GM13976 (cell line): ENCODE measurements at regions not wholly inside any gene's neighbourhood (a gene's known extent, or its start where the extent isn't known, plus 50 kb on each side); places are given as distances from the start of the nearest gene placed in this dataset.

Source experiments
- DNase-seq: peaks from one replicate; pipeline ENCODE4 v3.0.0; 2012; ENCODE audit warnings: low spot score
- in situ Hi-C: fragments of 300-500 bp; cut with MboI; formaldehyde crosslinking; loops from one replicate; pipeline ENCODE4 v1.12.0; 2022; ENCODE audit warnings: low sequenced_read_pairs, mixed read lengths, inconsistent platforms; ENCODE audit not compliant: unreplicated experiment
- TF ChIP-seq, protein P1 (sequence below): IDR thresholded peaks from 2 replicates; pipeline ENCODE4 v1.5.1; 2012; ENCODE audit warnings: borderline replicate concordance, mild to moderate bottlenecking; ENCODE audit not compliant: insufficient read depth; ENCODE audit errors: extremely low read depth, missing control alignments, control extremely low read depth

DNA sequence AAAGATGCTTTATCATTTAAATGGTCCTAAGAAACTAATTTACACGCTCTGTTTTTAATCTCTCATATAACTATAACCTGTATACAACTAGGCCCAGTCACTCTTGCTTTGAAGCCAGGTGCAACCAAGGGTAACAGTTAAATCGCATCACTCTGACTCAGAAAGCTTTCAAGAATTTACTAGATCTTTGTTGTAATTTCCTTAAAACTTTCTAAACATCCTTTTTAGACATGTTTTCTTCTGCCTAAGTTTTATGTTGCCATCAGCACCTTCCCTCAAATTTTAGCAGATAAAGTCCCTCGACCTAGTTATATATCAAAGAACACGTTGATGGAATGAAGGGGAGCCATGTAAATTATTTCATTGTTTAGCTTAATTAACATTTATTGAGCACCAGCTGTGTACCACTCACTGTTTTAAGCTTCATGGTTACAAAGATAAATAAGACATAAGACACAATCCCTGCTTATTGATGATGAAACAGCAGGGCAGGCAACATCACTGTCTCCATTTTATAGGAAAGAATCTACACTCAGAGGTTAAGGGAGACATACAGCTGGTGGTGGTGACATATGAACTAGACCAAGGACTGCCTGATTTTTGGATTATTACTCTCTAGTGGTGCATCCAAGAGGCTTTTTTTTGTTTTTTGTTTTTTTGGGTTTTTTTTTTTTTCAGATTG lies 101.0 kb downstream of the CD200R1L start:
- TF ChIP-seq, protein P1, sequence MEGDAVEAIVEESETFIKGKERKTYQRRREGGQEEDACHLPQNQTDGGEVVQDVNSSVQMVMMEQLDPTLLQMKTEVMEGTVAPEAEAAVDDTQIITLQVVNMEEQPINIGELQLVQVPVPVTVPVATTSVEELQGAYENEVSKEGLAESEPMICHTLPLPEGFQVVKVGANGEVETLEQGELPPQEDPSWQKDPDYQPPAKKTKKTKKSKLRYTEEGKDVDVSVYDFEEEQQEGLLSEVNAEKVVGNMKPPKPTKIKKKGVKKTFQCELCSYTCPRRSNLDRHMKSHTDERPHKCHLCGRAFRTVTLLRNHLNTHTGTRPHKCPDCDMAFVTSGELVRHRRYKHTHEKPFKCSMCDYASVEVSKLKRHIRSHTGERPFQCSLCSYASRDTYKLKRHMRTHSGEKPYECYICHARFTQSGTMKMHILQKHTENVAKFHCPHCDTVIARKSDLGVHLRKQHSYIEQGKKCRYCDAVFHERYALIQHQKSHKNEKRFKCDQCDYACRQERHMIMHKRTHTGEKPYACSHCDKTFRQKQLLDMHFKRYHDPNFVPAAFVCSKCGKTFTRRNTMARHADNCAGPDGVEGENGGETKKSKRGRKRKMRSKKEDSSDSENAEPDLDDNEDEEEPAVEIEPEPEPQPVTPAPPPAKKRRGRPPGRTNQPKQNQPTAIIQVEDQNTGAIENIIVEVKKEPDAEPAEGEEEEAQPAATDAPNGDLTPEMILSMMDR, result no peak
- in situ Hi-C loops, result loop anchor here (10.0 kb wide), 1 partner anchor 229 kb away; the partner anchor contains the start of gene CD200R1
- DNase-seq, result no peak

- no peak for DNase-seq
- TF ChIP-seq, protein P1, result no peak
- in situ Hi-C loops, result loop anchor here (10.0 kb wide), 1 partner anchor 230 kb away; the partner anchor contains the start of gene CD200R1
Observed at GRCh38 chr3:112744825-112745566, 101.7 kb downstream of the CD200R1L start.

- in situ Hi-C loops, result loop anchor here (10.0 kb wide), 1 partner anchor 231 kb away; the partner anchor contains the start of gene CD200R1
- TF ChIP-seq, protein P1, result no peak
Observed at GRCh38 chr3:112744106-112744505, 102.6 kb downstream of the CD200R1L start.

GRCh38 chr3:112742934-112743333 lies 102.0 kb upstream of the CCDC80 start:
- DNase-seq, result no peak
- TF ChIP-seq, protein P1, result no peak
- in situ Hi-C loops, result loop anchor here (10.0 kb wide), 1 partner anchor 232 kb away; the partner anchor contains the start of gene CD200R1

More at GRCh38 chr3:112744106-112744505, 102.6 kb downstream of the CD200R1L start:
- no peak for DNase-seq

GRCh38 chr3:112741983-112742382 lies 101.0 kb upstream of the CCDC80 start:
- no peak for DNase-seq
- in situ Hi-C loops, result loop anchor here (10.0 kb wide), 1 partner anchor 233 kb away; the partner anchor contains the start of gene CD200R1
- TF ChIP-seq, protein P1, result no peak

DNA sequence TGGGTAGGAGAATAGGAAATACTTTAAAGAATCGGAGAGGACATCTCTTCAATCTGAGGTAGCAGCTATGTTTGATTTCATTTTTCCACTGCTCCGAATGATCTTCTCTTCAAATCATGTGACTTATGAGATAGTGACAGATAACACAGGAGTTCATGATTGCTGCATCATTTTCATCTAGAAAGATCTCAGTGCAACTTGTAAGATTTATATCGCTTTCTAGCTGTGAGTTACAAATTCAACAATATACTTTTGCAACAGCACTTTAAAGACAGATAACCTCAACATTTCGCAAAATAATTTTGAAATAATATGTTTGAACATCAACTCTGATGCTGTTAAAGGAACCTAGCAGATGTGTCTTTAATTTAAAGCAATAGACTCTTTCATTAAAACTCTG lies 99.9 kb upstream of the CCDC80 start:
- TF ChIP-seq, protein P1, result no peak
- in situ Hi-C loops, result loop anchor here (10.0 kb wide), 1 partner anchor 234 kb away; the partner anchor contains the start of gene CD200R1
- no peak for DNase-seq
